Endodermal cell (in vitro differentiated cells): ENCODE measurements at regions not wholly inside any gene's neighbourhood (a gene's known extent, or its start where the extent isn't known, plus 50 kb on each side); places are given as distances from the start of the nearest gene placed in this dataset.

Experiments used
- DNase-seq: peaks from one replicate; pipeline ENCODE4 v3.0.0-alpha.2; 2017
- H3K27ac ChIP-seq: 2 replicates; pipeline ENCODE4 v1.5.1; 2013; ENCODE audit warnings: mild to moderate bottlenecking, low read depth, low read length, moderate library complexity
- H3K27me3 ChIP-seq: 2 replicates; pipeline ENCODE4 v1.6.1; 2013; ENCODE audit warnings: mild to moderate bottlenecking, low read length, moderate library complexity; ENCODE audit not compliant: insufficient read depth, control insufficient read depth, poor library complexity, severe bottlenecking
- H3K36me3 ChIP-seq: 2 replicates; pipeline ENCODE4 v1.7.0; 2013; ENCODE audit warnings: mild to moderate bottlenecking, low read length, moderate library complexity; ENCODE audit not compliant: control insufficient read depth, insufficient read depth
- H3K4me1 ChIP-seq: one replicate; pipeline ENCODE4 v1.7.0; 2013; ENCODE audit warnings: low read length; ENCODE audit not compliant: control insufficient read depth, insufficient read depth
- H3K4me3 ChIP-seq: 2 replicates; pipeline ENCODE4 v1.5.1; 2013; ENCODE audit warnings: mild to moderate bottlenecking, low read length, moderate library complexity
- H3K9ac ChIP-seq: 2 replicates; pipeline ENCODE4 v1.6.1; 2013; ENCODE audit warnings: mild to moderate bottlenecking, low read length, moderate library complexity; ENCODE audit not compliant: poor library complexity, severe bottlenecking; ENCODE audit errors: extremely low read depth
- H3K9me3 ChIP-seq: 2 replicates; pipeline ENCODE4 v1.6.1; 2013; ENCODE audit warnings: mild to moderate bottlenecking, low read length, moderate library complexity; ENCODE audit not compliant: control insufficient read depth
- H3K27ac Mint-ChIP-seq: 2 replicates; pipeline ENCODE4 v1.8.0; 2020; ENCODE audit warnings: mixed read lengths
- H3K27me3 Mint-ChIP-seq: 2 replicates; pipeline ENCODE4 v1.8.0; 2021; ENCODE audit warnings: mild to moderate bottlenecking, mixed read lengths; ENCODE audit not compliant: insufficient read depth
- H3K36me3 Mint-ChIP-seq: 2 replicates; pipeline ENCODE4 v1.8.0; 2020; ENCODE audit warnings: low read depth, mixed read lengths
- H3K4me1 Mint-ChIP-seq: 2 replicates; pipeline ENCODE4 v1.8.0; 2020; ENCODE audit warnings: mixed read lengths
- H3K4me3 Mint-ChIP-seq: 2 replicates; pipeline ENCODE4 v1.8.0; 2020; ENCODE audit warnings: mild to moderate bottlenecking, moderate library complexity, mixed read lengths
- H3K9me3 Mint-ChIP-seq: 2 replicates; pipeline ENCODE4 v1.8.0; 2020; ENCODE audit warnings: mild to moderate bottlenecking, mixed read lengths
- WGBS, 2 experiments: methylation state at CpG; one replicate each; pipeline versions ENCODE4 v1.1.5 to v1.1.7; 2013; ENCODE audit warnings: missing lambda C conversion rate in 2 of 2, mixed read lengths in 1 of 2; ENCODE audit not compliant: insufficient coverage in 1 of 2, insufficient read length in 1 of 2; 5-methylcytosine and 5-hydroxymethylcytosine counted together
- TF ChIP-seq, protein P1 (sequence below): fragments of 200-600 bp; sonication (generic); conservative IDR thresholded peaks from 2 replicates; pipeline ENCODE4 v1.5.0; 2021; ENCODE audit warnings: antibody characterized with exemption, mild to moderate bottlenecking

DNA sequence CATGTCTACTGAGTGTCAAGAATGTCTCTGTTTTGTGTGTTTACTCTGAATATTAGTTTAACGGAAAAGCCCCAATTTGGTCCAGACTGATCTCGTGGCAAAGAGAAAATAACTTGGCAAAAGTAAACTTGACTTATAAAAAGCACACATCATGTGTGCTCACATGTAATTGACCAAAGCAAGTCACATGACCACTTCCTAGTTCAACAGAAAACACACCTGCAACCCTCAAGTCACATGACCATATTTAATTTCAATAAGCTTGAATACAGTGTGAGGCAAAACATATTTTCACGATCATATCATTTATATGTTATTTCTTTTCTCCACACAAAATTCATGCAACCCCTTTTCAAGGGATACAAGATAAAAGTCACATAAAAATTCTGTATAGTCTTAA lies 662.4 kb downstream of the SLITRK1 start:
- H3K9ac ChIP-seq: no peak overlapping the region
- H3K9me3 ChIP-seq: no peaks in the 10 kb centered on the region
- WGBS, 2 experiments: 72 to 94% methylated on average over 2 to 3 of the region's 3 CpGs
- no peaks in the 10 kb centered on the region for H3K27me3 Mint-ChIP-seq
- no peaks in the 10 kb centered on the region for H3K27me3 ChIP-seq
- no peaks in the 10 kb centered on the region for H3K36me3 Mint-ChIP-seq
- H3K36me3 ChIP-seq: no peaks in the 10 kb centered on the region
- no peak for DNase-seq
- no peak overlapping the region for H3K27ac Mint-ChIP-seq
- H3K4me3 Mint-ChIP-seq: no peak overlapping the region
- H3K4me1 Mint-ChIP-seq: peaks cover 14% of the 10 kb centered on the region
- peaks cover 5% of the 10 kb centered on the region for H3K4me1 ChIP-seq
- H3K27ac ChIP-seq: no peak overlapping the region
- no peak overlapping the region for H3K4me3 ChIP-seq
- H3K9me3 Mint-ChIP-seq: no peaks in the 10 kb centered on the region
- TF ChIP-seq, protein P1, sequence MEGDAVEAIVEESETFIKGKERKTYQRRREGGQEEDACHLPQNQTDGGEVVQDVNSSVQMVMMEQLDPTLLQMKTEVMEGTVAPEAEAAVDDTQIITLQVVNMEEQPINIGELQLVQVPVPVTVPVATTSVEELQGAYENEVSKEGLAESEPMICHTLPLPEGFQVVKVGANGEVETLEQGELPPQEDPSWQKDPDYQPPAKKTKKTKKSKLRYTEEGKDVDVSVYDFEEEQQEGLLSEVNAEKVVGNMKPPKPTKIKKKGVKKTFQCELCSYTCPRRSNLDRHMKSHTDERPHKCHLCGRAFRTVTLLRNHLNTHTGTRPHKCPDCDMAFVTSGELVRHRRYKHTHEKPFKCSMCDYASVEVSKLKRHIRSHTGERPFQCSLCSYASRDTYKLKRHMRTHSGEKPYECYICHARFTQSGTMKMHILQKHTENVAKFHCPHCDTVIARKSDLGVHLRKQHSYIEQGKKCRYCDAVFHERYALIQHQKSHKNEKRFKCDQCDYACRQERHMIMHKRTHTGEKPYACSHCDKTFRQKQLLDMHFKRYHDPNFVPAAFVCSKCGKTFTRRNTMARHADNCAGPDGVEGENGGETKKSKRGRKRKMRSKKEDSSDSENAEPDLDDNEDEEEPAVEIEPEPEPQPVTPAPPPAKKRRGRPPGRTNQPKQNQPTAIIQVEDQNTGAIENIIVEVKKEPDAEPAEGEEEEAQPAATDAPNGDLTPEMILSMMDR: no peak

DNA sequence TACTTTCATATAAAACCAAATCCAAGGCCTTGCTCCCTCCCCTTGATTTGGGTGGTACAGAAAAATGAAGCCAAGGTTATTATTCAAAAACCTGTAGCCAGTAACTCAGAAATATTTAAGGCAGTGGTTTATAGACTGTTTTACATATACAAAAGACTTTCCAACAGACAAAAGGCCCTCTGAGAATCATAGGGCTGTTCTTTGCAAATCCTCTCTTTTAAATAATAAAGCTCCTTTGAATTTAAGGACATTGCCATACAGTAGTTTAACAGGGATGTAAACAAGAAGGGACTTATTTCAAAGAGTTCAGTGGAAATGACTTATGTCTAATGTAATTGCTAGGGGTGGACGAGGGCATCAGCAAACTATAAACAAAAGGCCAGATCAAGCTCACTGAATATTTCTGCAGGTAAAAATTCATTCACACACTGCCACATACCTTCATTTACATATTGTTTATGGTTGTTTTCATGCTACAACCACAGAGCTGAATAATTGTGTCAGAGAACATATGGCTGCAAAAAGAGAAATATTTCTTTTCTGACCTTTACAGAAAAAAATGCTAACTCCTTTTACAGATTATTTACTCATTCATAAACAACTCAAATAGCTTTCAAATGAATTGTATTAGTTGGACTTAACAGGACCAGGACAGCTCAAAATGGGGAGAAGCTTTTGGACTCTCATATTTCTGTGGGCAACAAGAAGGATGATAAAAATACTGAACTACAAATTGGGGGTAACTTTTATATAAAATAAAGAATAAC lies 665.6 kb downstream of the SLITRK1 start:
- H3K27me3 Mint-ChIP-seq: no peaks in the 10 kb centered on the region
- no peaks in the 10 kb centered on the region for H3K36me3 Mint-ChIP-seq
- H3K36me3 ChIP-seq: no peaks in the 10 kb centered on the region
- no peak overlapping the region for H3K27ac ChIP-seq
- H3K9me3 Mint-ChIP-seq: no peaks in the 10 kb centered on the region
- no peak overlapping the region for H3K4me3 Mint-ChIP-seq
- H3K27ac Mint-ChIP-seq: no peak overlapping the region
- peaks cover 4% of the 10 kb centered on the region for H3K9me3 ChIP-seq
- H3K4me1 Mint-ChIP-seq: peaks cover 14% of the 10 kb centered on the region
- WGBS, 2 experiments: 100% methylated on average over 1 of the region's 1 CpG; no CpG with 5 or more reads in 1 of the 2 experiments
- no peak overlapping the region for H3K9ac ChIP-seq
- TF ChIP-seq, protein P1: no peak
- no peak for DNase-seq
- peaks cover 5% of the 10 kb centered on the region for H3K4me1 ChIP-seq
- H3K27me3 ChIP-seq: no peaks in the 10 kb centered on the region
- no peak overlapping the region for H3K4me3 ChIP-seq

DNA sequence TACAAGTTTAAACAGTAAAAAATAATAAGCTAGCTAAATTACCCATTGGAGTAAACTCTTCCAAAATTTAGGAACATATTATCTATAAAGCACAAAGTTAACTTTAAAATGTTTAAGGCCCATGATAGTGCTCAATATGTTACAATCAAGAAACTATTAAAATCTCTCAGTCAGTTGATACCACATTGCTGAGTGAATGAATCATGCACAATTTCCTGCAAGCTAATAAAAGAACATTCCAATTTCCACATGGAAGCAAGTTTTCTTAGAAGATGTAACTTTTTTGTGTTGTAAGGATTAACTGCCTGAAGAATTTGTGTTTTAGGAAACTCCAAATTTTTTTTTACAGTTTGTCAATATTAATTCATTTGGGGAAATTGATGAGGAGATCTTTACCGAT lies 666.6 kb downstream of the SLITRK1 start:
- H3K36me3 Mint-ChIP-seq: no peaks in the 10 kb centered on the region
- H3K9me3 ChIP-seq: peaks cover 4% of the 10 kb centered on the region
- H3K27me3 ChIP-seq: no peaks in the 10 kb centered on the region
- H3K4me3 ChIP-seq: no peak overlapping the region
- no peaks in the 10 kb centered on the region for H3K27me3 Mint-ChIP-seq
- no peaks in the 10 kb centered on the region for H3K36me3 ChIP-seq
- H3K9me3 Mint-ChIP-seq: no peaks in the 10 kb centered on the region
- H3K4me3 Mint-ChIP-seq: no peak overlapping the region
- TF ChIP-seq, protein P1: no peak
- H3K27ac Mint-ChIP-seq: no peak overlapping the region
- no peak overlapping the region for H3K9ac ChIP-seq
- H3K4me1 Mint-ChIP-seq: peaks cover 14% of the 10 kb centered on the region
- WGBS, 2 experiments: no CpG with 5 or more reads among the region's 1 CpG
- peaks cover 5% of the 10 kb centered on the region for H3K4me1 ChIP-seq
- no peak for DNase-seq
- H3K27ac ChIP-seq: no peak overlapping the region
